GM23338 (cell line): ENCODE measurements at regions not wholly inside any gene's neighbourhood (a gene's known extent, or its start where the extent isn't known, plus 50 kb on each side); places are given as distances from the start of the nearest gene placed in this dataset.

Experiments used
- ATAC-seq: fragments of 200-7000 bp; cut with Tn5 transposase; 3 replicates; pipeline ENCODE4 v1.9.1; 2020
- DNase-seq: peaks from one replicate; pipeline ENCODE4 v3.0.0-alpha.2; 2015; ENCODE audit warnings: low spot score
- H2AFZ ChIP-seq: fragments of 200-600 bp; sonication (generic); 2 replicates; pipeline ENCODE4 v1.8.0; 2016; ENCODE audit warnings: antibody characterized with exemption, mild to moderate bottlenecking, moderate library complexity
- H3F3A ChIP-seq: fragments of 200-600 bp; sonication (generic); replicated peaks from 2 replicates; pipeline ENCODE4 v1.8.0; 2017; ENCODE audit warnings: antibody characterized with exemption, mixed run types, low read depth
- H3K27ac ChIP-seq: fragments of 200-600 bp; sonication (generic); 2 replicates; pipeline ENCODE4 v1.6.1; 2016; ENCODE audit warnings: low read depth
- H3K27me3 ChIP-seq: fragments of 200-600 bp; sonication (generic); 2 replicates; pipeline ENCODE4 v1.8.0; 2016; ENCODE audit warnings: mild to moderate bottlenecking, mixed run types, moderate library complexity; ENCODE audit not compliant: insufficient read depth
- H3K36me3 ChIP-seq: fragments of 200-600 bp; sonication (generic); 2 replicates; pipeline ENCODE4 v1.8.0; 2016; ENCODE audit warnings: mild to moderate bottlenecking; ENCODE audit not compliant: insufficient read depth
- H3K4me1 ChIP-seq: fragments of 200-600 bp; sonication (generic); 2 replicates; pipeline ENCODE4 v1.8.0; 2016; ENCODE audit warnings: mild to moderate bottlenecking, moderate library complexity; ENCODE audit not compliant: insufficient read depth
- H3K4me2 ChIP-seq: fragments of 200-600 bp; sonication (generic); 2 replicates; pipeline ENCODE4 v1.7.1; 2017; ENCODE audit warnings: mixed run types
- H3K4me3 ChIP-seq: fragments of 200-600 bp; sonication (generic); 2 replicates; pipeline ENCODE4 v1.6.1; 2016; ENCODE audit warnings: mixed run types
- H3K79me2 ChIP-seq: fragments of 200-600 bp; sonication (generic); replicated peaks from 2 replicates; pipeline ENCODE4 v1.8.0; 2017; ENCODE audit warnings: mild to moderate bottlenecking; ENCODE audit not compliant: insufficient read depth
- H3K9me2 ChIP-seq: fragments of 200-600 bp; sonication (generic); 2 replicates; pipeline ENCODE4 v1.8.0; 2017; ENCODE audit not compliant: insufficient read depth
- H4K20me1 ChIP-seq: fragments of 200-600 bp; sonication (generic); replicated peaks from 2 replicates; pipeline ENCODE4 v1.8.0; 2017; ENCODE audit warnings: mild to moderate bottlenecking; ENCODE audit not compliant: insufficient read depth
- H3K27ac Mint-ChIP-seq: 2 replicates; pipeline ENCODE4 v1.8.0; 2020; ENCODE audit warnings: inconsistent platforms, mild to moderate bottlenecking, moderate library complexity, mixed read lengths
- H3K27me3 Mint-ChIP-seq: 3 replicates; pipeline ENCODE4 v1.8.0; 2022; ENCODE audit warnings: low read depth, mild to moderate bottlenecking, moderate library complexity, mixed read lengths, inconsistent platforms; ENCODE audit not compliant: insufficient read depth, poor library complexity
- H3K36me3 Mint-ChIP-seq: 3 replicates; pipeline ENCODE4 v1.8.0; 2021; ENCODE audit warnings: low read depth, mild to moderate bottlenecking, inconsistent platforms, moderate library complexity, mixed read lengths
- H3K4me1 Mint-ChIP-seq: 3 replicates; pipeline ENCODE4 v1.8.0; 2020; ENCODE audit warnings: mild to moderate bottlenecking, inconsistent platforms, mixed read lengths
- H3K4me3 Mint-ChIP-seq: 3 replicates; pipeline ENCODE4 v1.8.0; 2021; ENCODE audit warnings: moderate library complexity, mild to moderate bottlenecking, inconsistent platforms, mixed read lengths
- H3K9me3 Mint-ChIP-seq: 3 replicates; pipeline ENCODE4 v1.8.0; 2020; ENCODE audit warnings: moderate library complexity, mild to moderate bottlenecking, inconsistent platforms, mixed read lengths
- TF ChIP-seq, protein P1 (sequence below): IDR thresholded peaks from one replicate; pipeline ENCODE4 v1.6.1; 2018; ENCODE audit warnings: antibody characterized with exemption; ENCODE audit not compliant: unreplicated experiment
- TF ChIP-seq, protein P2 (sequence below), 2 experiments: fragments of 200-600 bp in 1 of 2; sonication (generic) in 1 of 2; conservative IDR thresholded peaks; 2 replicates each; pipeline versions ENCODE4 v1.5.1 to v1.6.1; 2016 to 2017; ENCODE audit warnings: antibody characterized with exemption in 2 of 2, low read depth in 2 of 2, mild to moderate bottlenecking in 2 of 2, moderate library complexity in 1 of 2
- TF ChIP-seq, protein P3 (sequence below): fragments of 250-450 bp; sonication (Bioruptor Pico); IDR thresholded peaks from 2 replicates; pipeline ENCODE4 v1.5.0; 2020; ENCODE audit warnings: mild to moderate bottlenecking, moderate library complexity

DNA sequence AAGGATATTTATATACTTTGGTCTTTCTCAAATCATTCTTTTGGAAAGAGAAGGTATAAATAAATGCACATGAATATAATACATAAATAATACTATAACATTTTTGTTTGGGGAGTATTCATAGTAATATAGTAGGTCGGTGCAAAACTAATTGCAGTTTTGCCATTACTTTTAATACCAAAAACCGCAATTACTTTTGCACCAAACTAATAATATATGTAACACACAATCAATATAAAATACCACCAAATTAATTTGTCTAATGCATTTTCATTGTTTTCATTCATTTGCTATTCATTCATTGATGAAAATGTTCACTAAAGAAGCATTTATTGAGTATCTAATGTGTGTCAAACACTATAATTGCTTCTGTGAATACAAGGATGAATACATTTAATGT is 219.0 kb downstream of the RWDD3 start:
- Histone ChIP-seq H3K27ac (no peak overlapping the region), H3K9me2 (peaks cover 11% of the 10 kb centered on the region), H2AFZ (no peak overlapping the region), H3K4me1 (no peaks in the 10 kb centered on the region), H3K27me3 (no peaks in the 10 kb centered on the region), H3K79me2 (no peaks in the 10 kb centered on the region), H3F3A (no peaks in the 10 kb centered on the region), H3K36me3 (no peaks in the 10 kb centered on the region), H3K4me2 (no peak overlapping the region), H4K20me1 (no peaks in the 10 kb centered on the region), H3K4me3 (no peak overlapping the region)
- Mint-ChIP-seq H3K9me3 (peaks cover 12% of the 10 kb centered on the region), H3K27ac (no peak overlapping the region), H3K36me3 (peaks cover 13% of the 10 kb centered on the region), H3K27me3 (no peaks in the 10 kb centered on the region), H3K4me3 (no peak overlapping the region), H3K4me1 (no peaks in the 10 kb centered on the region)
- no peak for ATAC-seq
- TF ChIP-seq, protein P1, sequence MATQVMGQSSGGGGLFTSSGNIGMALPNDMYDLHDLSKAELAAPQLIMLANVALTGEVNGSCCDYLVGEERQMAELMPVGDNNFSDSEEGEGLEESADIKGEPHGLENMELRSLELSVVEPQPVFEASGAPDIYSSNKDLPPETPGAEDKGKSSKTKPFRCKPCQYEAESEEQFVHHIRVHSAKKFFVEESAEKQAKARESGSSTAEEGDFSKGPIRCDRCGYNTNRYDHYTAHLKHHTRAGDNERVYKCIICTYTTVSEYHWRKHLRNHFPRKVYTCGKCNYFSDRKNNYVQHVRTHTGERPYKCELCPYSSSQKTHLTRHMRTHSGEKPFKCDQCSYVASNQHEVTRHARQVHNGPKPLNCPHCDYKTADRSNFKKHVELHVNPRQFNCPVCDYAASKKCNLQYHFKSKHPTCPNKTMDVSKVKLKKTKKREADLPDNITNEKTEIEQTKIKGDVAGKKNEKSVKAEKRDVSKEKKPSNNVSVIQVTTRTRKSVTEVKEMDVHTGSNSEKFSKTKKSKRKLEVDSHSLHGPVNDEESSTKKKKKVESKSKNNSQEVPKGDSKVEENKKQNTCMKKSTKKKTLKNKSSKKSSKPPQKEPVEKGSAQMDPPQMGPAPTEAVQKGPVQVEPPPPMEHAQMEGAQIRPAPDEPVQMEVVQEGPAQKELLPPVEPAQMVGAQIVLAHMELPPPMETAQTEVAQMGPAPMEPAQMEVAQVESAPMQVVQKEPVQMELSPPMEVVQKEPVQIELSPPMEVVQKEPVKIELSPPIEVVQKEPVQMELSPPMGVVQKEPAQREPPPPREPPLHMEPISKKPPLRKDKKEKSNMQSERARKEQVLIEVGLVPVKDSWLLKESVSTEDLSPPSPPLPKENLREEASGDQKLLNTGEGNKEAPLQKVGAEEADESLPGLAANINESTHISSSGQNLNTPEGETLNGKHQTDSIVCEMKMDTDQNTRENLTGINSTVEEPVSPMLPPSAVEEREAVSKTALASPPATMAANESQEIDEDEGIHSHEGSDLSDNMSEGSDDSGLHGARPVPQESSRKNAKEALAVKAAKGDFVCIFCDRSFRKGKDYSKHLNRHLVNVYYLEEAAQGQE = no peak
- no peak for DNase-seq

DNA sequence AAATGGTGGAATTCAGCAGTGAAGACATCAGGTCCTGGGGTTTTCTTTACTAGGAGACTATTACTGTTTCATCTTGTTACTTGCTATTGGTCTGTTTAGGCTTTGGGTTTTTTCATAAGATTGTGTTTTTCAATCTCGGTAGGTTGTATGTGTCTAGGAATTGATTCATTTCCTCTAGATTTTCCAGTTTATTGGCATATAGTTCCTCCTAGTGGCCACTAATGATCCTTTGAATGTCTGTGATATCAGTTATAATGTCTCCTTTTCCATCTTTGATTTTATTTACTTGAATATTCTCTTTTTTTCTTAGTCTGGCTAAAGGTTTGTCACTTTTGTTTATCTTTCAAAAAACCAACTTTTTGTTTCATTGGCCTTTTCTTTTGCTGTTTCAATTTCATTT is 233.0 kb downstream of the RWDD3 start:
- Histone ChIP-seq H3K36me3 (peaks cover 6% of the 10 kb centered on the region; the same call in 1 of the 2 replicates), H3F3A (no peaks in the 10 kb centered on the region), H3K4me1 (no peaks in the 10 kb centered on the region), H3K9me2 (no peaks in the 10 kb centered on the region), H3K27ac (no peak overlapping the region), H4K20me1 (no peaks in the 10 kb centered on the region), H2AFZ (no peak overlapping the region), H3K4me2 (no peak overlapping the region), H3K27me3 (no peaks in the 10 kb centered on the region), H3K79me2 (no peaks in the 10 kb centered on the region), H3K4me3 (no peak overlapping the region)
- Mint-ChIP-seq H3K27ac (0 out of 2 replicates have a peak overlapping the region, but pooled peaks have one; percentile 35), H3K36me3 (no peaks in the 10 kb centered on the region), H3K4me3 (no peak overlapping the region), H3K9me3 (peaks cover 10% of the 10 kb centered on the region), H3K27me3 (no peaks in the 10 kb centered on the region), H3K4me1 (no peaks in the 10 kb centered on the region)
- TF ChIP-seq, protein P2, sequence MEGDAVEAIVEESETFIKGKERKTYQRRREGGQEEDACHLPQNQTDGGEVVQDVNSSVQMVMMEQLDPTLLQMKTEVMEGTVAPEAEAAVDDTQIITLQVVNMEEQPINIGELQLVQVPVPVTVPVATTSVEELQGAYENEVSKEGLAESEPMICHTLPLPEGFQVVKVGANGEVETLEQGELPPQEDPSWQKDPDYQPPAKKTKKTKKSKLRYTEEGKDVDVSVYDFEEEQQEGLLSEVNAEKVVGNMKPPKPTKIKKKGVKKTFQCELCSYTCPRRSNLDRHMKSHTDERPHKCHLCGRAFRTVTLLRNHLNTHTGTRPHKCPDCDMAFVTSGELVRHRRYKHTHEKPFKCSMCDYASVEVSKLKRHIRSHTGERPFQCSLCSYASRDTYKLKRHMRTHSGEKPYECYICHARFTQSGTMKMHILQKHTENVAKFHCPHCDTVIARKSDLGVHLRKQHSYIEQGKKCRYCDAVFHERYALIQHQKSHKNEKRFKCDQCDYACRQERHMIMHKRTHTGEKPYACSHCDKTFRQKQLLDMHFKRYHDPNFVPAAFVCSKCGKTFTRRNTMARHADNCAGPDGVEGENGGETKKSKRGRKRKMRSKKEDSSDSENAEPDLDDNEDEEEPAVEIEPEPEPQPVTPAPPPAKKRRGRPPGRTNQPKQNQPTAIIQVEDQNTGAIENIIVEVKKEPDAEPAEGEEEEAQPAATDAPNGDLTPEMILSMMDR (conservative IDR thresholded peaks at IDR 0.05; ENCODE audit: low read depth in 2 of 2) = peak in 1 of 2 experiments; percentile 48; a peak in 3 of 4 replicates
- TF ChIP-seq, protein P1 = no peak
- TF ChIP-seq, protein P3, sequence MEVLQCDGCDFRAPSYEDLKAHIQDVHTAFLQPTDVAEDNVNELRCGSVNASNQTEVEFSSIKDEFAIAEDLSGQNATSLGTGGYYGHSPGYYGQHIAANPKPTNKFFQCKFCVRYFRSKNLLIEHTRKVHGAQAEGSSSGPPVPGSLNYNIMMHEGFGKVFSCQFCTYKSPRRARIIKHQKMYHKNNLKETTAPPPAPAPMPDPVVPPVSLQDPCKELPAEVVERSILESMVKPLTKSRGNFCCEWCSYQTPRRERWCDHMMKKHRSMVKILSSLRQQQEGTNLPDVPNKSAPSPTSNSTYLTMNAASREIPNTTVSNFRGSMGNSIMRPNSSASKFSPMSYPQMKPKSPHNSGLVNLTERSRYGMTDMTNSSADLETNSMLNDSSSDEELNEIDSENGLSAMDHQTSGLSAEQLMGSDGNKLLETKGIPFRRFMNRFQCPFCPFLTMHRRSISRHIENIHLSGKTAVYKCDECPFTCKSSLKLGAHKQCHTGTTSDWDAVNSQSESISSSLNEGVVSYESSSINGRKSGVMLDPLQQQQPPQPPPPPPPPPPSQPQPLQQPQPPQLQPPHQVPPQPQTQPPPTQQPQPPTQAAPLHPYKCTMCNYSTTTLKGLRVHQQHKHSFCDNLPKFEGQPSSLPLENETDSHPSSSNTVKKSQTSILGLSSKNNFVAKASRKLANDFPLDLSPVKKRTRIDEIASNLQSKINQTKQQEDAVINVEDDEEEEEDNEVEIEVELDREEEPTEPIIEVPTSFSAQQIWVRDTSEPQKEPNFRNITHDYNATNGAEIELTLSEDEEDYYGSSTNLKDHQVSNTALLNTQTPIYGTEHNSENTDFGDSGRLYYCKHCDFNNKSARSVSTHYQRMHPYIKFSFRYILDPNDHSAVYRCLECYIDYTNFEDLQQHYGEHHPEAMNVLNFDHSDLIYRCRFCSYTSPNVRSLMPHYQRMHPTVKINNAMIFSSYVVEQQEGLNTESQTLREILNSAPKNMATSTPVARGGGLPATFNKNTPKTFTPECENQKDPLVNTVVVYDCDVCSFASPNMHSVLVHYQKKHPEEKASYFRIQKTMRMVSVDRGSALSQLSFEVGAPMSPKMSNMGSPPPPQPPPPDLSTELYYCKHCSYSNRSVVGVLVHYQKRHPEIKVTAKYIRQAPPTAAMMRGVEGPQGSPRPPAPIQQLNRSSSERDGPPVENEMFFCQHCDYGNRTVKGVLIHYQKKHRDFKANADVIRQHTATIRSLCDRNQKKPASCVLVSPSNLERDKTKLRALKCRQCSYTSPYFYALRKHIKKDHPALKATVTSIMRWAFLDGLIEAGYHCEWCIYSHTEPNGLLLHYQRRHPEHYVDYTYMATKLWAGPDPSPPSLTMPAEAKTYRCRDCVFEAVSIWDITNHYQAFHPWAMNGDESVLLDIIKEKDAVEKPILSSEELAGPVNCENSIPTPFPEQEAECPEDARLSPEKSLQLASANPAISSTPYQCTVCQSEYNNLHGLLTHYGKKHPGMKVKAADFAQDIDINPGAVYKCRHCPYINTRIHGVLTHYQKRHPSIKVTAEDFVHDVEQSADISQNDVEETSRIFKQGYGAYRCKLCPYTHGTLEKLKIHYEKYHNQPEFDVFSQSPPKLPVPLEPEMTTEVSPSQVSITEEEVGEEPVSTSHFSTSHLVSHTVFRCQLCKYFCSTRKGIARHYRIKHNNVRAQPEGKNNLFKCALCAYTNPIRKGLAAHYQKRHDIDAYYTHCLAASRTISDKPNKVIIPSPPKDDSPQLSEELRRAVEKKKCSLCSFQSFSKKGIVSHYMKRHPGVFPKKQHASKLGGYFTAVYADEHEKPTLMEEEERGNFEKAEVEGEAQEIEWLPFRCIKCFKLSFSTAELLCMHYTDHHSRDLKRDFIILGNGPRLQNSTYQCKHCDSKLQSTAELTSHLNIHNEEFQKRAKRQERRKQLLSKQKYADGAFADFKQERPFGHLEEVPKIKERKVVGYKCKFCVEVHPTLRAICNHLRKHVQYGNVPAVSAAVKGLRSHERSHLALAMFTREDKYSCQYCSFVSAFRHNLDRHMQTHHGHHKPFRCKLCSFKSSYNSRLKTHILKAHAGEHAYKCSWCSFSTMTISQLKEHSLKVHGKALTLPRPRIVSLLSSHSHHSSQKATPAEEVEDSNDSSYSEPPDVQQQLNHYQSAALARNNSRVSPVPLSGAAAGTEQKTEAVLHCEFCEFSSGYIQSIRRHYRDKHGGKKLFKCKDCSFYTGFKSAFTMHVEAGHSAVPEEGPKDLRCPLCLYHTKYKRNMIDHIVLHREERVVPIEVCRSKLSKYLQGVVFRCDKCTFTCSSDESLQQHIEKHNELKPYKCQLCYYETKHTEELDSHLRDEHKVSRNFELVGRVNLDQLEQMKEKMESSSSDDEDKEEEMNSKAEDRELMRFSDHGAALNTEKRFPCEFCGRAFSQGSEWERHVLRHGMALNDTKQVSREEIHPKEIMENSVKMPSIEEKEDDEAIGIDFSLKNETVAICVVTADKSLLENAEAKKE (CRISPR knock-in tag) = no peak
- ATAC-seq (no peak), DNase-seq (peak; percentile 11)
